ENCODE measurements at regions not wholly inside any gene's neighbourhood (a gene's known extent, or its start where the extent isn't known, plus 50 kb on each side); places are given as distances from the start of the nearest gene placed in this dataset.
"Not testable (repeated sequence)": the region's sequence is repeated elsewhere in the genome, so short reads cannot be mapped to it uniquely, and the experiment has no call there.

DNA sequence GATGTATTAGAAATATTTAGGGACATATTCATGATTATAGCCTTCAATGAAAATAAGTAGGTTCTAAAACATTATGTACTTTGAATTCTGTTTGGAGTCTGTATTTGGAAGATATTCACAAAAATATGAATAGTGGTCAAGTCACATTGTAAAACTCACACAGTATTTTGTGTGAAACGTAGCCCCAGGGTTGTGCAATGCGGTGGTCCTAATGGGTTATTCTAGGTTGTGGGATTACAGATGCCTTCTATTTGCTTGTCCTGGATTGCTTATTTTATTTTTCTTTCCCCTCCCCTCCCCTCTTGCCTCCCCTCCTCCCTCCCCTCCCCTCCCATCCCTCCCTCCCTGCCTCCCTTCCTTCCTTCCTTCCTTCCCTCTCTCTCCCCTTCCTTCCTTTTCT is 93.7 kb upstream of the THUMPD2 start:
- DNase-seq (ENCODE audit: low spot score) = no peak

DNA sequence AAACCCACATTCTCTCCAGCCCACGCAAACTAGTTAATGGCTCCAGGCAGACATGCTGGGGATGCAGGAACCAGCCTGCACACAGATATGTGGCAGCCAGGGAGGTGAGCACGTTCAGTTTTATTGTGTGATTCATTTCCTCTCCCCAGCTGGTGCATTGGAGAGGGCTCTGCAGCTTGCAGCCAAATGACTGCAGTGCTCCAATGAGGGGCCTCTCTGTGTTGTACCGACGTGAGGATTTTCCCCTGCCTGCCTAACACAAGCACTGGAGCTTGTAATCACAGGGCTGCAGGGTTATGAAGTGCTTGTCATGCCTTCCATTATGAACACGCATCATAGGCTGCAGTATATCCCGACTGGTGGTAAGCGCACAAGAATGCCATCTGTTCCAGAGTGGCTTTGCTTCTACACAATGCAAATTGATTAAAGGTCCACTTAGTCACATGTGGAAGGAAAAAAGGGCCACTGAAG is 92.3 kb upstream of the THUMPD2 start:
- DNase-seq (ENCODE audit: low spot score) = peak; percentile 78

DNA sequence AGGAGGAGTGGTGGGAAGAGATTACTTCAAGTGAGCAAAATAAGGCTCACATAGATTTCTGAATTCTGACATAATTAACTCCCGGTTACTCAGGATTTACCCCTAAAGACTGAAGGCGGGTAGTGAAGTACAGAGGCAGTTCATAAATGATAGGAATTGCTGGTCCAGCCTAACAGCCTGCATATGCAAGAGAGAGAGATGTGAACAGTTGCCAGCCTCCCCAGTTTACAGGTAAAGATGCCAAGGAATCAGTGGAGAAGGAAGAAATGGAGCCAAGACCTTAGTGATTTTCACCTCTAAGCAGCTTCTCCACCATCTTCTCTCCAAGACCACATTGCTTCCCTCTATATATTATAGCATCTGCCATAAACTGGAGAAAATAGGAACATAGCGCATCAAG is 91.8 kb upstream of the THUMPD2 start:
- no peak for DNase-seq (ENCODE audit: low spot score)

DNA sequence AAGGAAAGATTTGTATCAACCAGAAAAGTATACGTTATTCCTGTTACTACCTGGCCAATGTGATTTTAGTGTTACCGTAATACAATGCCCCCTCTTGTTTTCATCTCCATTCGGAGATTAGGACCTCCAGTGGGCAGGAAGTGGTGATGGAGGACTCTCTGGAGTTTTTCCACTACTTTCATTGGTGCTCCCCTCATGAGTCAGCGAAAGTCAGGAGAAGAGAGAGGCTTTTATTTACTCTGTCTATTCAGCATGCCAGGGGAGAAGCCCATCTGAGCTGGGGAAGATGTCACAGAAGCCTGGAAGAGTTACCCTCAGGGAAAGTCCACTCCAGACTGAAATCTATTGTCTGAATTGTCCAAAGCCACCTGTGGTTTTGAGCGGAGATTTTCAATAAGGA is 88.2 kb upstream of the THUMPD2 start:
- DNase-seq (ENCODE audit: low spot score) = no peak

DNA sequence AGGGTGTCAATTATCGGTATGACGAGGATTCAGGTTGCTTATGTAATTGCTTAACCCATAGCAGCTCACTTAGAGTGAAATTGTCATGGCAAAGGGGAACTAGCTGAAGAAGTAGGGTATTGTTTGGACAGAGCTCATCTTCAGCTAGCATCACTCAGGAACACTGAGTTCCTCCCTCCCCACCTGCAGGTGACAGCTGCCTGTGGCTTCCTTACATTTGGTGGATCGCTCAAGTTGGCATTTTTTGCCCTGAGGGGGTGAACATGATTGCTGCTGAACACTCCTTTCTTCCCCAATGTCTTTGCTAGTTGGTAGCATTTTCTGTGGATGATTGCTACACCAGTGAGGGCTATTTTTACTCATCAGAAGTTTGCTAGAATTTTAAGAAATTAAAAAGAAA is 86.7 kb upstream of the THUMPD2 start:
- DNase-seq (ENCODE audit: low spot score) = no peak

DNA sequence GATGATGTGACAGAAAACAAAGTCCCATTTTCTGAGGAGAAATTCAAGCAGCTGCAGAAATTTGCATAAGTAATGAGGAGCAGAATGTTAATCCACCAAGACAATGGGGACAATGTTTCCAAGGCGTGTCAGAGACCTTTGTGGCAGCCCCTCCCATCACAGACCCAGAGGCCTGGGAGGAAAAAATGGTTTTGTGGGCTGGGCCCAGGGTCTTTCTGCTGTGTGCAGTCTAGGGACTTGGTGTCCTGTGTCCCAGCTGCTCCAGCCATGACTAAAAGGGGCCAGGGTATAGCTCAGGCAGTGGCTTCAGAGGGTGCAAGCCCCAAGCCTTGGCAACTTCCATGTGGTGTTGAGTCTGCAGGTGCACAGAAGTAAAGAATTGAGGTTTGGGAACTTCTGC is 84.6 kb upstream of the THUMPD2 start:
- DNase-seq (ENCODE audit: low spot score) = not testable (repeated sequence)

DNA sequence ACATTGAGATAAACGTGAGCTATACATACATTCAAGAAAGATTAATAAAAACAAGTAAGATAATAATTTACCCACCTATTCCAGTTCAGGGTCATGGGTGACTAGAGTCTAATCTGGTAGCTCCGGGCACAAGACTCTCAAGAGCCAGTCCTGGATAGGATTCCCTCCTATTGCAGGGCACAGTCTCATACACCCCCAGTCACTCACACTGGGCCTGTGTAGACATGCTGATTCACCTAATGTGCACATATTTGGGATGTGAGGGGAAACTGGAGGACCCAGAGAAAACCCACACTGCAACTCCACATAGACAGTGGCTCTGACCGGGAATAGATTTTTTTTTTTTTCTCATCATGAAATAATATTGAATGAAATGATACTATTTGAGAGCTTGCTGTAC is 81.5 kb upstream of the THUMPD2 start:
- no peak for DNase-seq (ENCODE audit: low spot score)

DNA sequence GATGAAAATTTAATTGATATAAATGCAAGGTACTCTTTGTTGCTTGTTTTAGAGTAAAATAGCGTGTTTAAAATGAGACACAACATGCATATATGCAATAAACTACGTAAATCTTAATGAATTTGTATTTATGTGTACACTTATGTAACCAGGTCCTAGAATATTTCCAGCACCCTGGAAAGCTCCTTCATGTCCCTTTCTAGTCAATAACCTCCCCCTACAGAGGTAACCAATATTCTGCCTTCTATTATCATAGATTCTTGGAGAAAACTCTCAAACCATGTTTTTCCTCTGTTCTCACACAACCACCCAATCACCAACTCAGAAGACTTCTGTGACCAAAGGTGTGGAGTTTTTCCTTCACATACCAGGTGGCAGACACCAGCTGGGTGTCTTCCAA is 79.6 kb upstream of the THUMPD2 start:
- DNase-seq (ENCODE audit: low spot score) = no peak

DNA sequence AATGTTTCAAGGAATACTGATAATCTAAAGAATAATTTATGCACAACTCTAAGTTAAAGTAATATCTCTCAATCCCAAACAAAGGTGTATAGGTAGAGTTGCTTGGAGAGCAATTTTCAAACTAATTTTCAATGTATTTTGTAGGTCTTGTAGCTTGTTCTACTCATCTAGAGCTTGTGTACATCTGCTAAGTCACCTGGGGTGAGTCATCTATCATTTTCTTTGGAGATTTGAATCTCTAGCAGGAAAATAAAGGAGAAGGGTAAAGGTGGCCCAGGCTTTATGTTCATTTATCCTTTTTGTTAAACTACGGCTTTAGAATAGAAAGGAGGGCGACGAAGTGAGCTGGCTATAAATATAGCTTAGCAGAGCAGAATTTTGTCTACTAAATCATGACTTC is 76.8 kb upstream of the THUMPD2 start:
- DNase-seq (ENCODE audit: low spot score) = no peak

DNA sequence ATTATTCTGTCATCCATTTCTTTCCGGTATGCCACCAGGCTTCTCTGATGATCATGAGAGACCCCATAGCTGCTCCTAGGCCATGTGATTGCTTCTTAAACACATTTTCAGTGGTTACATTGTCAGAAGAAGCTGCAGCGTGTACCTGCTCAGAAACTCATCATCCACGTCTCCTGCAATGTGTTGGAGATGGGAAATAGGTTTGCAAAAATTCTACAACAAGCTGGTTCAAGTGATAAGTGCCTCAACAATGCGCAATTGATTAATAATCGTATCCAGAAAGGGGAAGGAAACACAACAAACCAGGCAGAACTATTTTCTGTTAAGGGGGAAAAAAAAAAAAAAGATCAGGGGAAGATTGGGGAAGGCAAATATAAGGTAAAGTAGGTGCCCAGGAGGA is 75.7 kb upstream of the THUMPD2 start:
- DNase-seq (ENCODE audit: low spot score) = no peak

DNA sequence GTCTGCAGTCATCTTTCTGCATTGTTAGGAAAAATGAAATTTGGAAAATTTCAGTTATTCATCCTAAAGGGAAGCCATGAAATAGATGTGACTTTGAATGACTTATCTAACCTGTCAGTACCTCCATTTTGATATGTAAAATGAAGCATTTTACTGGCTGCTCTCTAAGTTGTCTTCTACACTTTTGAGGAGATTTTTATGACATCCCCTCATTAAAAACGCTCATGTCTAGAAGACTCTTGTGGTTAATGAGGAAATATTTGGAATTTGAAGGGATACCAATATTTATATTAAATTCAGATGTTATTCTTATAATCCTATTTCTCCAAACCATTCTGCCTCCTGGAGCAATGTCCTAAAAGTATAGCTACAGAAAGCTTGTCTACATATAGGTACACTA is 73.8 kb upstream of the THUMPD2 start:
- no peak for DNase-seq (ENCODE audit: low spot score)

DNA sequence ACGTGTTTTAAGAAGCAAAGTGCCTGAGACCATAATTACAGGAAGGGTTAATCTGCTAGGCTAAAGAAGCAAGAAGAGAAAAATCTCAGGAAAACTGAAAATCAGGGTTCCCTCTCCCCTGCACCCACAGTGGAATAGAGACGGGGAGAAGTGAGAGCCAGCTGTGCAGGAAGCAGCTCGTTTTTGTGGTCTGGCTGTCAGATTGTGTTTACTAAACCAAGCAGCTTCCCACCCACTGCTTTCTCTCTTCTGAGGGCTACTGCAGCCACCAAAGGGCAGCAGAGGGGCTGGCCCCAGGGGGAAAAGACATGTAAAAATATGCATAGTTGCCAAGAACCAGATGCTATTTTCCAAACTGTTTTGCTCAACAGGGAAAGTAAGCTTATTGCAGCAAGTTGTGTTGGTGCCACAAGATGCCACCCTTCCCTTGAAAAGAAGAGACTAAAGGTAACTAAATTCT is 72.6 kb upstream of the THUMPD2 start:
- DNase-seq (ENCODE audit: low spot score) = peak; percentile 65

DNA sequence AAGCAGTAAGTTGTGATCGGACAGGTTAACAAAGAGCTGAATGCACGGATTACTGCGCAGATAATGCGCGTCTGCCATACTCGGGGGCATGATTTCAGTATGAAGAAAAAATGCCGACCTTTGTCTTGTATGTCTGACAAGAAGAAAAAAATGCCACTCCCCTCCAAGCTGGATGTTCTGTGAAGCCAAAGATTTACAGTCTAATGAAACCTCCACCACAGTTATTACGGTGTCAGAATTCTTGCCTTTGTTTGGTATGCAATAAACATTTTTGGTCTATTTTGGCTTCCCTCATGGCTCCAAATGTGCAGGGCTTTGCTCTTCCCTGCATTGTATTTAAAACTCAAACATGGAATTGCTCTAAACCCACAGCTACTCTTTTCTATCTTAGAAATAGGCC is 72.2 kb upstream of the THUMPD2 start:
- peak; percentile 62 for DNase-seq (ENCODE audit: low spot score)

DNA sequence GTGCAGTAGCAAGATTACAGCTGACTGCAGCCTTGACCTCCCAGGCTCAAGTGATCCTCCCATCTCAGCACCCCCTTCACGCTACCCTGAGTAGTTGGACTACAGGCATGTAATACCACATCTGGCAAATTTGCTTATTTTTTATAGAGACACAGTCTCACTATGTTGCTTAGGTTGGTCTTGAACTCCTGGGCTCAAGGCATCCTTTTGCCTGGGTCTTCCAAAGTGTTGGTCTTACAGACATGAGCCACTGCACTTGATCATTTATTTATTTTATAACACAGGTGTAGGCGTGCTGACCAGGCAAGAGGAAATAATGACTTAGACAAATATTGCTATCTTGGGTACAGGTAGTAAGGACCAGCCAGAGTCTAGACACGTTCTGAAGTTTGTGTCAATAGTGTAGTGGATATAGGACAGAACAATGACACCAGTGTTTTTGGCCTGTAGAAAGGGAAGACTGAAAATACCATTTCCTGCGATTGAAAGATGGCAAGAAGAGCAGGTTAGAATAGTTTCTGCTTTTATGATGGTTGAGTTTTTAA is 71.0 kb upstream of the THUMPD2 start:
- DNase-seq (ENCODE audit: low spot score) = no peak

DNA sequence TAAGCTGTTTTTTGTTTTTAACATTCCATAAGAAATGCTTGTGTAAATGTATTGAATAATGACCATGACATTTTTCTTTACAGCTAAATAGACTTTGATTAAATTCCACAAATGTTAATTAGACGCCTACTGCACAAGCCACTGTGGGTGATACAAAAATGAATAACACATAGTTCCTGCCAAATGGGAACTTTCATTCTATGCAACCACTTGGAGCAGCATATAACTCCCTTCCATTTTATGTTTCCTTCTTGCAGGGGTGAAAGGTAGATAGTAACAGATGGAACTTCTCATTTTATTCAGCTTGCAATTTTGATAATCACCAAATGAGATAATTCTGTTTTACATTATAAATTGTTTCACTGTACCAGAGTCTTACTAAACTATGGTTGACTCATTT is 70.0 kb upstream of the THUMPD2 start:
- no peak for DNase-seq (ENCODE audit: low spot score)

DNA sequence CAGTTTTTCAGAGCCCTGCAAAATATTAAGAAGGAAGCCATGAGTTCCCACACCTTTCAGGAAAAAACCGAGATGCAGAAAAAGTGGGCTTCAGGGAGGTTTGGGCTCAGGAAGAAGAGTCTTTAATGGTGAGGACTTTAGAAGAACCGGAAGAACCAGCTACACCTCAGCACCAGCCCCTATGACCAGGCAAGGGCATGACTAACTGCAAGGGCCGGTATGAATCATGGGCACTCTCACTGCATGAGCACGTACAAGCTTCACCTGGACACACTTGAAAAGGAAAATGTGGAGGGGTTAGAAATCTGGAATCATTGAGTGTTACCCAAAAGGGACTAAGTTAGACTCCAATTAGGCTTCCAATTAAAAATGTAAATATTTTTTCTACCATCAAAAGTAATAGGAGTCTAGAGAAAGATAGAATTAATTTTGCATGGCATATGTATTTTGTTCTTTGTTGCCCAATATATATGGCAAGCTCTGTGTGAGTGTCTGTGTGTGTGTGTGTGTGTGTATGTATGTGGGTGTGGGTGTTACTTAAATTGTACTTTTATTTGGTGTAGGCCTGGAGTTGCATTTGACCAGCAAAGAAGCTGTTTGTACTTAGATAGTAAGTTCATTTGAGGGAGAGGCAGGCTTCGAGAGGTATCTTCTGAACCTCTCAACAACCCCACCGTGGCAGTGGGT is 66.5 kb upstream of the THUMPD2 start:
- DNase-seq (ENCODE audit: low spot score) = no peak

DNA sequence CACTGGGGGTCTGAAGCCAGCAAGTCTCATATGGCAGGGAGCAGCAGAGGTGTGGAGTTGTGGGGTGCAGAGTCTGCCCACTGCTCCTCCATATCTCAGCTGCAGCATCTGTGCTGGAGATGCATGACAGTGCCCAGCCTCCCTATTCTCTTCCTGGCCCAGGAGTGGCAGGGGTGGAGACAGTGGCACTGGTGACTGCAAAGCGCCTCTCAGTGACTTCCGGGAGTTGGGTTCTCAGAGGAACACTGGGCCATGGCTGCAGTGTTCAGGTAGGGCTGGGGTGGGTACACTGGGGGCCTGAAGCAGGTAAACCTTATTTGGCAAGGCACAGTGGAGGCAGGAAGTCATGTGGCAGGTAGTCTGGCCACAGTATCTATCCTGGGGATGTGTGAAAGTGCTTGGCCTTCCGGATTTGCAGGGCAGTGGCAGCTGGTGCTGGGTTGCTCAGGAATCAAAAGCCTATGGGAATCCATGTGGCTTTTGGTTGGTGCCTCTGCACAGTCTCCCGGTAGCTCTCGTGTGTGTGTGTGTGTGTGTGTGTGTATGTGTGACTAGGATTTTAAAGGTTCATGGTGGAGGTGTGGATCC is 60.3 kb upstream of the THUMPD2 start:
- no peak for DNase-seq (ENCODE audit: low spot score)

DNA sequence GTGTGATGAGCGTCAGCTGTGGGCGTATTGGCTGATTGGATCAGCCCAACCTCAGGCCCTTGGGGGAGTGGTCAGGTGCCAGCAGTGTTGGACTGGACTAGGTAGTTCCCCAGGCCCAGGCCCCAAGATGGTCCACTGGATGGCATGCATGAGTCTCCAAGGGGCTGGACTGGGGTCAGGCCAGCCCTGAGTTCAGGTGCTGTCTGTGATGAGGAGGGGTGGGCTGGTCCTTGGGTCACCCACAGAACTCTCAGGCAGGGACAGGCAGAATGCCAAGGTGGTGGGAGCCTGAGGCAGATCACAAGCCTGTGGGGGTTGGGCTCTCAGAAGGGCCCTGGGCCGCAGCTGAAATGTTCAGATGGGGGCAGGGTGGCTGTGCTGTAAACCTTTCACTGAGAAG is 59.5 kb upstream of the THUMPD2 start:
- no peak for DNase-seq (ENCODE audit: low spot score)

DNA sequence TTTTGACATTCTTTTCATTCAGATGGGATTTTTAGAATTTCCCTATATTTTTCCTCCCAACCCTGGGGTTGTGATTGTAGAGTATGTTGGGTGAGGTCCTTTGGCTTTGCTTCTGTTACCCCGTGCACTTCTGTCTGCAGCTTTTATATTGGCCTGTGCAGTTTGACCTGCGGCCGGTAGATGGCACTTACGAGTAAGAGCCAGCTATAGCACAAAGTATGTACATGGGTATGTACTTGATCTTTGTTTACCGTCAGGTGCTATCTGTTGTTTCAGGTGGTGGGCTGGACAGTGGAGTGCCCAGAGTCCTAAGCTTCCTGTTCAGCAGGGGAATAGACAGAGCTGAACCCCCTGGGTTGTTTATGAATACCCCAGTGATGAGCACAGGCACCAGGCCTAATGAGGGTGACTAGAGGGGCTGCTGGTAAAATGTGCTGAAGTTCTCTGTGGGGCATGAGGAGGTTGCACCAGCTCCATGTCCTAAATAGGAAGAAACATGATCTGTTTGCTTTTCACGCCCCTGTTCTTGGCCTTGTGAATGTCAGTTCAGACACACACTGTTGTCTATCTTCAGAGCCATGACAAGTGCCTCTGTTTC is 58.9 kb upstream of the THUMPD2 start:
- peak; percentile 65 for DNase-seq (ENCODE audit: low spot score)

DNA sequence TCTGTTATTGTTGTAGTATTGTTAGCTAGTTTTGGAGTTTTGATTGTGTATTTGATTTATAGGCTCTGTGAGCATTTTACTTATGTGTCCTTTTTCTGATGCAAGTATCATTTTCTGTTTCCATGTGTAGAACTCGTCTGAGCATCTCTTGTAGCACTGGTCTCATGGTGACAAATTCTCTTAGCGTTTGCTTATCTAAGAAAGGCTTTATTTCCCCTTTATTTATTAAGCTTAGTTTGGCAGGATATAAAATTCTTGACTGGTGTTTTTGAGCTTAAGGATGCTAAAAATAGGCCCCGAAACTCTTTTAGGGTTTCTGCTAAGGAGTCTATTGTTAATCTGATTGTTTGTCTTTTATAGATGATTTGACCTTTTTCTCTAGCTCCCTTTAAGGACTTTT is 57.6 kb upstream of the THUMPD2 start:
- DNase-seq (ENCODE audit: low spot score) = no peak

DNA sequence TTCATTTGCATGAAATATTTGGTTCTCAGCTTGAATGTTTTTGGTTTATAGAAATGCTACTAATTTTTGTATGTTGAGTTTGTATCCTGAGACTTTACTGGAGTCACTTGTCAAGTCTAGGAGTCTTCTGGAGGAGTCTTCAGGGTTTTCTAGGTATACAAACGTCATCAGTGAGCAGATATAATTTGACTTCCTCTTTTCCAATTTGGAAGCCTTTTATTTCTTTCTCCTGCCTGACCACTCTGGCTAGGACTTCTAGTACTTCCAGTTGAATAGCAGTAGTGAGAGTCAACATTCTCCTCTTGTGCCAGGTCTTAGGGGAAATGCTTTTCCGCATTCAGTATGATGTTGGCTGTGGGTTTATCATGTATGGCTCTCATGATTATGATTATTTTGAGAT is 55.4 kb upstream of the THUMPD2 start:
- no peak for DNase-seq (ENCODE audit: low spot score)

DNA sequence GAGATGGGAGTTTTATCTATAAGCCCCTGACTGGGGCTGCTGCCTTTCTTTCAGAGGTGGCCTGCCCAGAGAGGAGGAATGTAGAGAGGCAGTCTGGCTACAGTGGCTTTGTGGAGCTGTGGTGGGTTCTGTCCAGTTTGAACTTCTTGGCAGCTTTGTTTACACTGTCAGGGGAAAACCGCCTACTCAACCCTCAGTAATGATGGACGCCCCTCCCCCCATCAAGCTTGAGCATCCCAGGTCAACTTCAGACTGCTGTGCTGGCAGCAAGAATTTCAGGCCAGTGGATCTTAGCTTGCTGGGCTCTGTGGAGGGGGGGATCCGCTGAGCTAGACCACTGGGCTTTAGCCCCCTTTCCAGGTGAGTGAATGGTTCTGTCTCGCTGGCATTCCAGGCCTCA is 51.6 kb upstream of the THUMPD2 start:
- DNase-seq (ENCODE audit: low spot score) = not testable (repeated sequence)

Measured in AG20443 (cell line).